SK-N-MC (cell line): ENCODE measurements at regions not wholly inside any gene's neighbourhood (a gene's known extent, or its start where the extent isn't known, plus 50 kb on each side); places are given as distances from the start of the nearest gene placed in this dataset.

ENCODE experiments used
- EZH2 ChIP-seq: fragments of 200-600 bp; sonication (generic); IDR thresholded peaks from one replicate; pipeline ENCODE4 v1.6.1; 2017; ENCODE audit warnings: antibody characterized with exemption
- FOXP2 ChIP-seq: optimal IDR thresholded peaks from 2 replicates; pipeline ENCODE3; 2011; ENCODE audit warnings: mild to moderate bottlenecking, moderate library complexity; ENCODE audit not compliant: insufficient read depth; ENCODE audit errors: extremely low read length, control extremely low read depth
- POLR2AphosphoS5 ChIP-seq: IDR thresholded peaks from 2 replicates; pipeline ENCODE4 v1.6.1; 2012; ENCODE audit warnings: mild to moderate bottlenecking, low read depth, low read length, borderline replicate concordance

GRCh38 chr2:129730979-129731378 lies 248.5 kb upstream of the RAB6C start:
- TF ChIP-seq POLR2AphosphoS5 (no peak), EZH2 (no peak), FOXP2 (no peak)
